Hindlimb muscle (tissue), 1 donor: ENCODE measurements at regions not wholly inside any gene's neighbourhood (a gene's known extent, or its start where the extent isn't known, plus 50 kb on each side); places are given as distances from the start of the nearest gene placed in this dataset.
A peak's percentile ranks its signal among the peaks of the same experiment; 100 is the strongest.

Experiments
- DNase-seq: peaks from one replicate; pipeline ENCODE4 v3.0.0-alpha.2; 2013

GRCh38 chr16:64453646-64454045, 668.2 kb downstream of the CDH11 start:
- no peak for DNase-seq

GRCh38 chr16:64452446-64452845, 669.4 kb downstream of the CDH11 start:
- DNase-seq, result no peak

GRCh38 chr16:64450177-64450576, 671.7 kb downstream of the CDH11 start:
- no peak for DNase-seq

- DNase-seq, result no peak
Measured at GRCh38 chr16:64449506-64449905, 672.4 kb downstream of the CDH11 start.

- no peak for DNase-seq
Measured at GRCh38 chr16:64445649-64446048, 676.2 kb downstream of the CDH11 start.

GRCh38 chr16:64445245-64445644, 676.6 kb downstream of the CDH11 start:
- no peak for DNase-seq

- peak; percentile 45 for DNase-seq
Measured at GRCh38 chr16:64440421-64440831, 681.4 kb downstream of the CDH11 start.

- DNase-seq, result no peak
Measured at GRCh38 chr16:64440005-64440404, 681.9 kb downstream of the CDH11 start.

GRCh38 chr16:64437706-64438324, 684.0 kb downstream of the CDH11 start:
- no peak for DNase-seq

- no peak for DNase-seq
Measured at GRCh38 chr16:64434526-64435069, 687.3 kb downstream of the CDH11 start.

- no peak for DNase-seq
Measured at GRCh38 chr16:64428463-64429113, 693.3 kb downstream of the CDH11 start.

GRCh38 chr16:64426131-64426666, 695.7 kb downstream of the CDH11 start:
- no peak for DNase-seq

GRCh38 chr16:64425381-64425780, 696.5 kb downstream of the CDH11 start:
- no peak for DNase-seq

GRCh38 chr16:64422259-64422658, 699.6 kb downstream of the CDH11 start:
- no peak for DNase-seq

- no peak for DNase-seq
Measured at GRCh38 chr16:64421515-64421914, 700.3 kb downstream of the CDH11 start.

- DNase-seq, result no peak
Measured at GRCh38 chr16:64419832-64420231, 702.0 kb downstream of the CDH11 start.

- no peak for DNase-seq
Measured at GRCh38 chr16:64417711-64418227, 704.1 kb downstream of the CDH11 start.

- DNase-seq, result no peak
Measured at GRCh38 chr16:64416216-64417005, 705.5 kb downstream of the CDH11 start.

GRCh38 chr16:64412578-64413280, 709.1 kb downstream of the CDH11 start:
- no peak for DNase-seq

GRCh38 chr16:64410306-64410705, 711.6 kb downstream of the CDH11 start:
- no peak for DNase-seq

GRCh38 chr16:64409783-64410210, 712.1 kb downstream of the CDH11 start:
- DNase-seq, result no peak

GRCh38 chr16:64408699-64409098, 713.2 kb downstream of the CDH11 start:
- DNase-seq, result no peak
